ENCODE measurements at regions not wholly inside any gene's neighbourhood (a gene's known extent, or its start where the extent isn't known, plus 50 kb on each side); places are given as distances from the start of the nearest gene placed in this dataset.

DNA sequence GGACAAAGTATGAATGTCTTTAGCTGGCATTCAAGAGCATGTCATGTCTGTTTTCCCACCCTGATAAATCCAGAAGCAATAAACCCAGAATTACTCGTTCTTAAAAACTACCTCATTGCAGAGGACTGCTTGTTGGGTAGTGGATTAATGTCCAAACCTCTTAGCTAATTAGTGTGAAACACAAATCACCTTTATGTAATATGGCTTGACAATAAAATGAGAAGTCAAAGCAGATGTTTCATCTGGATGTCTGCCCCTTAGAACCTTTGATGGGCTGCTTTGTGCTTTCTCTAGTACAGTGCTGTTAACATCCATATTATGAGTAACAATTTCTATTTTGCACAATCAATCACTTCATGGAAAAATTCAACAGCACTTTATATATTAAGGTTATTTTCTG is 149.1 kb upstream of the TUT7 start:
- H3K9ac ChIP-seq (ENCODE audit: low read depth, low read length, poor library complexity, severe bottlenecking) = no peak overlapping the region
- H2AFZ ChIP-seq (ENCODE audit: low read length) = no peak overlapping the region
- TF ChIP-seq EZH2phosphoT487 (IDR thresholded peaks at IDR 0.05; ENCODE audit: borderline replicate concordance) = no peak
- no peaks in the 10 kb centered on the region for H3K4me1 ChIP-seq (ENCODE audit: insufficient read depth, low read length, poor library complexity, severe bottlenecking)
- H3K79me2 ChIP-seq (ENCODE audit: insufficient read depth, low read length) = no peaks in the 10 kb centered on the region
- no peaks in the 10 kb centered on the region for H4K20me1 ChIP-seq (ENCODE audit: insufficient read depth, low read length, poor library complexity, severe bottlenecking)
- H3K4me3 ChIP-seq (ENCODE audit: low read length, poor library complexity, severe bottlenecking) = no peak overlapping the region
- H3K4me2 ChIP-seq (ENCODE audit: low read depth, low read length, poor library complexity, severe bottlenecking) = no peak overlapping the region
- H3F3A ChIP-seq (ENCODE audit: low read depth) = no peaks in the 10 kb centered on the region
- no peaks in the 10 kb centered on the region for H3K27me3 ChIP-seq (ENCODE audit: insufficient read depth, low read length, poor library complexity, severe bottlenecking)
- H3K36me3 ChIP-seq (ENCODE audit: insufficient read depth, low read length) = no peaks in the 10 kb centered on the region
- no peaks in the 10 kb centered on the region for H3K9me2 ChIP-seq (replicated peaks; ENCODE audit: low read depth, low read length)
- H3K9me3 ChIP-seq (ENCODE audit: insufficient read depth, low read depth, low read length) = no peaks in the 10 kb centered on the region

DNA sequence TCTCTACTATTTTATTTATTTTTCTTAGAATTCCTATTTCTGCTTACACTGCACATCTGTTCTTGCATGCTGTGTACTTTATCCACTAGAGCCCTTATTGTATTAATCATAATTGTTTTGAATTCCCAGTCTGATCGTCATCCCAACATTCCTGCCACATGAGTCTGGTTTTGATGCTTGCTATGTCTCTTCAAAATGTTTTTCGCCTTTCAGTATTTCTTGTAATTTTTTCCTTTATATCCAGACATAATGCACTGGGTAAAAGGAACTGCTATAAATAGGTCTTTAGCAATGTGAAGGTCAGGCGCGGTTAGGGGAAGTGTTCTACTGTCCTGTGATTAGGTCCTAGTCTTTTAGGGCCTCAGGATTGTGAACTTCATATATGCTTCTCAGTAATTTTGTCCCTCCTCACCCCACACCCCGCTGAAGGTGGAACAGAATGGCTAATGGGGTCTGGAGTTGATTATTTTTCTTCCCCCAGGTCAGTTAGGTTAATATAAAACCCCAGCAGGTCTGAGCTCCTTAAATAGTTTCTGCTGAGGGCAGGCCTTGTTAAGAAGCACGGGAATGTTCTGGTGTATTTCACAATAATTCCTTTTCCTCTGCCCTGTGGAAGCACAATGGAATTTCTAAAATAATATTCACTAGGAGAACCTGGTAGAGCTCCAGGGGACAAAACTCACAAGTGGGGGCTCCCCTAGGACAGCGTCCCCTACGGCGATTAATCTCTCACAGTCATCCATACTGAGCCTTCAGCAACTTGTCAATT is 146.6 kb upstream of the TUT7 start:
- TF ChIP-seq, protein P1, sequence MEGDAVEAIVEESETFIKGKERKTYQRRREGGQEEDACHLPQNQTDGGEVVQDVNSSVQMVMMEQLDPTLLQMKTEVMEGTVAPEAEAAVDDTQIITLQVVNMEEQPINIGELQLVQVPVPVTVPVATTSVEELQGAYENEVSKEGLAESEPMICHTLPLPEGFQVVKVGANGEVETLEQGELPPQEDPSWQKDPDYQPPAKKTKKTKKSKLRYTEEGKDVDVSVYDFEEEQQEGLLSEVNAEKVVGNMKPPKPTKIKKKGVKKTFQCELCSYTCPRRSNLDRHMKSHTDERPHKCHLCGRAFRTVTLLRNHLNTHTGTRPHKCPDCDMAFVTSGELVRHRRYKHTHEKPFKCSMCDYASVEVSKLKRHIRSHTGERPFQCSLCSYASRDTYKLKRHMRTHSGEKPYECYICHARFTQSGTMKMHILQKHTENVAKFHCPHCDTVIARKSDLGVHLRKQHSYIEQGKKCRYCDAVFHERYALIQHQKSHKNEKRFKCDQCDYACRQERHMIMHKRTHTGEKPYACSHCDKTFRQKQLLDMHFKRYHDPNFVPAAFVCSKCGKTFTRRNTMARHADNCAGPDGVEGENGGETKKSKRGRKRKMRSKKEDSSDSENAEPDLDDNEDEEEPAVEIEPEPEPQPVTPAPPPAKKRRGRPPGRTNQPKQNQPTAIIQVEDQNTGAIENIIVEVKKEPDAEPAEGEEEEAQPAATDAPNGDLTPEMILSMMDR (conservative IDR thresholded peaks at IDR 0.05; ENCODE audit: low read length) = no peak
- TF ChIP-seq EZH2phosphoT487 (IDR thresholded peaks at IDR 0.05; ENCODE audit: borderline replicate concordance) = no peak

DNA sequence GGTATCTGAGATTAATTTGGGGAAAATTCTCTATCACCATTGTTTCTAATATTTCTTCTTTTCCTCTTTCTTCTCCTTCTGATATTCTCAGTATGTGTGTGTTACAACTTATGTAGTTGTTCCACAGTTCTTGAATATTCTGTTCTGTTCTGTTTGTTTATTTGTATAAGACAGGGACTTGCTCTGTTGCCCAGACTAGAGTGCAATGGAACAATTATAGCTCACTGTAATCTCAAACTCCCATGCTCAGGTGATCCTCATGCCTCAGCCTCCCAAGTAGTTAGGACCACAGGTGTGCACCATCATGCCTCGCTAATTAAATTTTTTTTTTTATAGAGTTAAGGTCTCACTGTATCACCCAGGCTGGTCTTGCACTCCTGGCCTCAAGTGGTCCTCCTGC is 145.8 kb upstream of the TUT7 start:
- H3K9me2 ChIP-seq (replicated peaks; ENCODE audit: low read depth, low read length) = no peaks in the 10 kb centered on the region
- H3K9ac ChIP-seq (ENCODE audit: low read depth, low read length, poor library complexity, severe bottlenecking) = no peak overlapping the region
- no peaks in the 10 kb centered on the region for H3K79me2 ChIP-seq (ENCODE audit: insufficient read depth, low read length)
- H3K36me3 ChIP-seq (ENCODE audit: insufficient read depth, low read length) = no peaks in the 10 kb centered on the region
- no peak overlapping the region for H3K4me3 ChIP-seq (ENCODE audit: low read length, poor library complexity, severe bottlenecking)
- H3K27me3 ChIP-seq (ENCODE audit: insufficient read depth, low read length, poor library complexity, severe bottlenecking) = no peaks in the 10 kb centered on the region
- H2AFZ ChIP-seq (ENCODE audit: low read length) = no peak overlapping the region
- no peaks in the 10 kb centered on the region for H3F3A ChIP-seq (ENCODE audit: low read depth)
- no peaks in the 10 kb centered on the region for H4K20me1 ChIP-seq (ENCODE audit: insufficient read depth, low read length, poor library complexity, severe bottlenecking)
- no peak for TF ChIP-seq EZH2phosphoT487 (IDR thresholded peaks at IDR 0.05; ENCODE audit: borderline replicate concordance)
- TF ChIP-seq, protein P1 (conservative IDR thresholded peaks at IDR 0.05; ENCODE audit: low read length) = no peak
- no peaks in the 10 kb centered on the region for H3K4me1 ChIP-seq (ENCODE audit: insufficient read depth, low read length, poor library complexity, severe bottlenecking)
- H3K4me2 ChIP-seq (ENCODE audit: low read depth, low read length, poor library complexity, severe bottlenecking) = no peak overlapping the region
- no peaks in the 10 kb centered on the region for H3K9me3 ChIP-seq (ENCODE audit: insufficient read depth, low read depth, low read length)

More for the DNA sequence above, 146.6 kb upstream of the TUT7 start:
- Histone ChIP-seq H3K9me3 (ENCODE audit: insufficient read depth, low read depth, low read length) (no peaks in the 10 kb centered on the region), H3K36me3 (ENCODE audit: insufficient read depth, low read length) (no peaks in the 10 kb centered on the region), H3K27me3 (ENCODE audit: insufficient read depth, low read length, poor library complexity, severe bottlenecking) (no peaks in the 10 kb centered on the region), H3K79me2 (ENCODE audit: insufficient read depth, low read length) (no peaks in the 10 kb centered on the region), H3K4me2 (ENCODE audit: low read depth, low read length, poor library complexity, severe bottlenecking) (no peak overlapping the region), H2AFZ (ENCODE audit: low read length) (no peak overlapping the region), H3K9me2 (replicated peaks; ENCODE audit: low read depth, low read length) (no peaks in the 10 kb centered on the region), H4K20me1 (ENCODE audit: insufficient read depth, low read length, poor library complexity, severe bottlenecking) (no peaks in the 10 kb centered on the region), H3K9ac (ENCODE audit: low read depth, low read length, poor library complexity, severe bottlenecking) (no peak overlapping the region), H3F3A (ENCODE audit: low read depth) (no peaks in the 10 kb centered on the region), H3K4me1 (ENCODE audit: insufficient read depth, low read length, poor library complexity, severe bottlenecking) (no peaks in the 10 kb centered on the region), H3K4me3 (ENCODE audit: low read length, poor library complexity, severe bottlenecking) (no peak overlapping the region)

DNA sequence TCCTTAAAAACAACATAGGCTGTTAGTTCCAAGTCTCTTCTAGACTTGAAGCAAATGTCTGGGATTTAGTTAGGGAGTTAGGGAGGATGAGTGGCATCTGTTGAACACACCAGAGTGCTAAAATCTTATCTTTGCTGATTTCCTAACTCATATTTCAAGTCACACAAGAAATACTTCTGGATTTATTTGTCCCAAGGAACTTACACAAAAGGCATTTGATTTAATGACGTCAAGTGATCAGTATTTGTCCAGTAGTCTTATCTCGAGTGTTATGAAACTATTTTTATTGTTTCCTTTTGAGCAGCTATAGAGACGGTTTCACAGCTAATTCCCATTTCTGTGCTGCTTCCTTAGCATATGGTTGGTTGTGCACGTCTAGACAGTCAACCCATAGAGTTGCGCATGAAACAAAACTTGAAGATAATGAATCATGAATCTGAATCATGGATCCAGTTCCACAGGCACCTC is 140.5 kb upstream of the TUT7 start:
- H3K4me3 ChIP-seq (ENCODE audit: low read length, poor library complexity, severe bottlenecking) = no peak overlapping the region
- H3K27me3 ChIP-seq (ENCODE audit: insufficient read depth, low read length, poor library complexity, severe bottlenecking) = no peaks in the 10 kb centered on the region
- no peak overlapping the region for H2AFZ ChIP-seq (ENCODE audit: low read length)
- no peak overlapping the region for H3K4me2 ChIP-seq (ENCODE audit: low read depth, low read length, poor library complexity, severe bottlenecking)
- TF ChIP-seq, protein P1 (conservative IDR thresholded peaks at IDR 0.05; ENCODE audit: low read length) = no peak
- TF ChIP-seq EZH2phosphoT487 (IDR thresholded peaks at IDR 0.05; ENCODE audit: borderline replicate concordance) = no peak
- H3K9me2 ChIP-seq (replicated peaks; ENCODE audit: low read depth, low read length) = no peaks in the 10 kb centered on the region
- no peaks in the 10 kb centered on the region for H4K20me1 ChIP-seq (ENCODE audit: insufficient read depth, low read length, poor library complexity, severe bottlenecking)
- no peaks in the 10 kb centered on the region for H3F3A ChIP-seq (ENCODE audit: low read depth)
- no peaks in the 10 kb centered on the region for H3K79me2 ChIP-seq (ENCODE audit: insufficient read depth, low read length)
- no peaks in the 10 kb centered on the region for H3K4me1 ChIP-seq (ENCODE audit: insufficient read depth, low read length, poor library complexity, severe bottlenecking)
- no peaks in the 10 kb centered on the region for H3K9me3 ChIP-seq (ENCODE audit: insufficient read depth, low read depth, low read length)
- no peak overlapping the region for H3K9ac ChIP-seq (ENCODE audit: low read depth, low read length, poor library complexity, severe bottlenecking)
- H3K36me3 ChIP-seq (ENCODE audit: insufficient read depth, low read length) = no peaks in the 10 kb centered on the region

Measured in Loucy (cell line).